Epithelial cell of proximal tubule (primary cell): ENCODE measurements at regions not wholly inside any gene's neighbourhood (a gene's known extent, or its start where the extent isn't known, plus 50 kb on each side); places are given as distances from the start of the nearest gene placed in this dataset.
A peak's percentile ranks its signal among the peaks of the same experiment; 100 is the strongest.

Experiments
- DNase-seq: peaks from one replicate; pipeline ENCODE4 v3.0.0-alpha.2; 2011; ENCODE audit warnings: low read depth
- H3K4me3 ChIP-seq: 2 replicates; pipeline ENCODE4 v1.5.1; 2011; ENCODE audit warnings: low read depth, mild to moderate bottlenecking, low read length
- CTCF ChIP-seq: conservative IDR thresholded peaks from 2 replicates; pipeline ENCODE4 v1.5.1; 2012; ENCODE audit warnings: low read depth, mild to moderate bottlenecking, low read length

- TF ChIP-seq CTCF = no peak
- H3K4me3 ChIP-seq = no peak overlapping the region
- no peak for DNase-seq
Observed at GRCh38 chr11:112792070-112792469, 169.2 kb upstream of the NCAM1 start.

GRCh38 chr11:112793416-112793815 is 167.8 kb upstream of the NCAM1 start:
- no peak overlapping the region for H3K4me3 ChIP-seq
- DNase-seq = no peak
- no peak for TF ChIP-seq CTCF

- TF ChIP-seq CTCF = no peak
- DNase-seq = no peak
- H3K4me3 ChIP-seq = no peak overlapping the region
Observed at GRCh38 chr11:112794331-112794846, 166.8 kb upstream of the NCAM1 start.

- peak; percentile 78 for TF ChIP-seq CTCF
- no peak for DNase-seq
- H3K4me3 ChIP-seq = no peak overlapping the region
Observed at GRCh38 chr11:112795142-112795815, 165.9 kb upstream of the NCAM1 start.

- H3K4me3 ChIP-seq = no peak overlapping the region
- no peak for TF ChIP-seq CTCF
- DNase-seq = peak; percentile 68
Observed at GRCh38 chr11:112795911-112796649, 165.1 kb upstream of the NCAM1 start.

- no peak for TF ChIP-seq CTCF
- no peak for DNase-seq
- H3K4me3 ChIP-seq = no peak overlapping the region
Observed at GRCh38 chr11:112797092-112797491, 164.1 kb upstream of the NCAM1 start.
